Dedifferentiated amniotic fluid mesenchymal stem cell (primary cell): ENCODE measurements at regions not wholly inside any gene's neighbourhood (a gene's known extent, or its start where the extent isn't known, plus 50 kb on each side); places are given as distances from the start of the nearest gene placed in this dataset.

Source experiments
- DNase-seq: peaks from one replicate; pipeline ENCODE4 v3.0.0-alpha.2; 2016; ENCODE audit errors: extremely low spot score

- DNase-seq, result no peak
Measured at GRCh38 chr1:193806079-193807048, 620.0 kb upstream of the B3GALT2 start.

GRCh38 chr1:193799948-193800690 is 613.7 kb upstream of the B3GALT2 start:
- no peak for DNase-seq

- no peak for DNase-seq
Measured at GRCh38 chr1:193799371-193799770, 613.0 kb upstream of the B3GALT2 start.

- no peak for DNase-seq
Measured at GRCh38 chr1:193794239-193794638, 607.8 kb upstream of the B3GALT2 start.

GRCh38 chr1:193791746-193792145 is 605.3 kb upstream of the B3GALT2 start:
- no peak for DNase-seq

GRCh38 chr1:193787061-193787460 is 600.6 kb upstream of the B3GALT2 start:
- DNase-seq, result no peak

- DNase-seq, result peak; percentile 26
Measured at GRCh38 chr1:193785850-193786420, 599.5 kb upstream of the B3GALT2 start.

- DNase-seq, result no peak
Measured at GRCh38 chr1:193774536-193775323, 588.3 kb upstream of the B3GALT2 start.

- DNase-seq, result no peak
Measured at GRCh38 chr1:193771596-193771995, 585.2 kb upstream of the B3GALT2 start.

GRCh38 chr1:193769651-193770050 is 583.2 kb upstream of the B3GALT2 start:
- DNase-seq, result no peak

- no peak for DNase-seq
Measured at GRCh38 chr1:193767886-193768285, 581.5 kb upstream of the B3GALT2 start.

- no peak for DNase-seq
Measured at GRCh38 chr1:193766329-193766728, 579.9 kb upstream of the B3GALT2 start.

GRCh38 chr1:193763266-193763665 is 576.9 kb upstream of the B3GALT2 start:
- no peak for DNase-seq

GRCh38 chr1:193762236-193762635 is 575.8 kb upstream of the B3GALT2 start:
- DNase-seq, result no peak

- no peak for DNase-seq
Measured at GRCh38 chr1:193755441-193755840, 569.0 kb upstream of the B3GALT2 start.

- DNase-seq, result no peak
Measured at GRCh38 chr1:193754732-193755427, 568.5 kb upstream of the B3GALT2 start.

GRCh38 chr1:193754151-193754550 is 567.7 kb upstream of the B3GALT2 start:
- DNase-seq, result no peak

- DNase-seq, result no peak
Measured at GRCh38 chr1:193753038-193753756, 566.8 kb upstream of the B3GALT2 start.

GRCh38 chr1:193749868-193750267 is 563.5 kb upstream of the B3GALT2 start:
- DNase-seq, result no peak

- DNase-seq, result no peak
Measured at GRCh38 chr1:193747579-193747978, 561.2 kb upstream of the B3GALT2 start.
